ENCODE measurements at regions not wholly inside any gene's neighbourhood (a gene's known extent, or its start where the extent isn't known, plus 50 kb on each side); places are given as distances from the start of the nearest gene placed in this dataset.
"Not testable (repeated sequence)": the region's sequence is repeated elsewhere in the genome, so short reads cannot be mapped to it uniquely, and the experiment has no call there.

DNA sequence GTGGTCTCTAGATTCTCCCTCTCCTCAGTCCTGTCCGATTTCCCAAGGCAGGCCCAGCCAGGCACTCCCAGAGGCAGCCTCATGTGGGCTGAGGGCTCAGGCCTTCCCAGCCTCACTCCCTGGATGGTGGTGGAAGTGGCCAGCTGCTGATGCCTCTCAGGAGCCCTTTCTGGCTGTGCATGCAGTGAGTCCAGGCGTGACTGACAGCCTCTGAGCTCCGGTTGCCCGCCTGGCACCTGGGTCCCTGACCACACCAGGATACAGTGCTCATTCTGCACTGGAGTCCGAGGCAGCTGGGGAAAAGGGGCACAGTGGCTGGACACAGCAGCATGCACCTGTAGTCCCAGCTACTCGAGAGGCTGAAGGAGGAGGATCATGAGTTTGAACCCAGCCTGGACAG, 132.6 kb downstream of the CUL2 start:
- DNase-seq = no peak

DNA sequence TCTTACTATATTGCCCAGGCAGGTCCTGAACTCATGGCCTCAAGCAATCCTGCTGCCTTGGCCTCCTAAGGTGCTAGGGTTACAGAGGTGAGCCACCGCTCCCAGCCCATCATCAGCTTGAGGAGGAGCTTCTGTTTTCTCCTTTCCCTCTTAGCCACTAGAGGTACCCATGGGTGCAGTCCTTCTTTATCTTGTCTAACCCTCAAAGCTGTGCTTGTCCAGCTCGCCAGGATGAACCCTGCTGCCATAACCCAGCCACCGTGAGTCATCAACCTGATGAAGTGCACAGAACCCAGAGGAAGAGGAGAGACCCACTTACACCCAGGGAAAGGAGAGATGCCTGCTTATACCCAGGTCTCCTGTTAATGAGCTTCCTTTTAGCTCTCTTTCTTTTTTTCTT, 133.4 kb downstream of the CUL2 start:
- DNase-seq = no peak

DNA sequence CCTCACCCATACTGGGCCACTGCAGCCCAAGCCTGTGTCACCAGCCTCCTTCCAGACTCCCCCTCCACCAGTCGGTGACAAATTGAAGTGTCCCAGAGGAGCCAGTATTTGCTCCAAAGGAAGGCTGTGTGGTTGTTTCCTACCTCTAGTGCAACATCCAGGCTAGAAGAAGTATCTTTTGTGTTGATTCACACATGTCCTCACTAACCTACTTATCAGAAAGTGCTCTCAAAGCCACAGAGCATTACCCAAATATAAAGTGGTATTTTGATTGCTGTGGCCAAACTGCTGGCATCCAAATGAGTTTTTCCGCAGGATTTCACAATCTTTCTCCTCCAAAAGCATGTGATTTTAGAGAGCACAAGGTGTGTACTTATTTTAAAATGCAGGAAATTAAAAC, 134.8 kb downstream of the CUL2 start:
- no peak for DNase-seq

DNA sequence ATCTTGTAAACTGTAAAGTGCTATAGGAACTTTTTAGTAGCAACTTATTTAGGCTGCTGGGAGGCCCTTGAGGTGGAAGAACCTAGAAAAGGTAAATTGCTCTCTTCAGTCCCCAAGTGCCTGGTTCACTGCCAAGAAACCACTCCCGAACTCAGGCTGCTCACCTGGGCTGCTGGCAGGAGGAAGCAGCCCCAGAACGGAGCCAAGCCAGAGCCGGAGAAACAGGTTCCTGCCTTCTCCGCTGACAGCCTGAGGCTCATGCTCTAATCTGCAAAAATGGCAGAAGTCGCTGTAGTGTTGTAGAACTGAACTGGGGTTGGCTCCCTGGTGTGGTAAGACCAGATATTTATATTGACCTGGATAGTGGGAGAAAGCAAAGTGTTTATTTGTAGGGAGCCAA, 136.0 kb downstream of the CUL2 start:
- DNase-seq = peak; percentile 47

DNA sequence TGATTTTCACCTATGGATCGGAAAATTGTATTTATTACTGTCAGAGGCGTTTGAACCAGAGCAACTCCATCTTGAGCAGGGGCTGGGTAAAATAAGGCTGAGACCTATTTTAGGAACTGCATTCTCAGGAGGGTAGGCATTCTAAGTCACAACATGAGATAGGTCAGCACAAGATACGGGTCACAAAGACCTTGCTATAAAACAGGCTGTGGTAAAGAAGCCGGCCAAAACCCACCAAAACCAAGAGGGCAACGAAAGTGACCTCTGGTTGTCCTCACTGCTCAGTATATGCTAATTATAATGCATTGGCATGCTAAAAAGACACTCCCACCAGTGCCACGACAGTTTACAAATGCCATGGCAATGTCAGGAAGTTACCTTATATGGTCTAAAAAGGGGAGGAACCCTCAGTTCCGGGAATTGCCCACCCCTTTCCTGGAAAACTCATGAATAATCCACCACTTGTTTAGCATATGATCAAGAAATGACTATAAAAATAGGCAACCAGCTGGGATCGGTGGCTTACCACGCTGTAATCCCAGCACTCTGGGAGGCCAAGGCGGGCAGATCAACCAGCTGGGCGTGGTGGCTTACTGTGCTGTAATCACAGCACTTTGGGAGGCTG, 136.3 kb upstream of the PARD3 start:
- not testable (repeated sequence) for DNase-seq

DNA sequence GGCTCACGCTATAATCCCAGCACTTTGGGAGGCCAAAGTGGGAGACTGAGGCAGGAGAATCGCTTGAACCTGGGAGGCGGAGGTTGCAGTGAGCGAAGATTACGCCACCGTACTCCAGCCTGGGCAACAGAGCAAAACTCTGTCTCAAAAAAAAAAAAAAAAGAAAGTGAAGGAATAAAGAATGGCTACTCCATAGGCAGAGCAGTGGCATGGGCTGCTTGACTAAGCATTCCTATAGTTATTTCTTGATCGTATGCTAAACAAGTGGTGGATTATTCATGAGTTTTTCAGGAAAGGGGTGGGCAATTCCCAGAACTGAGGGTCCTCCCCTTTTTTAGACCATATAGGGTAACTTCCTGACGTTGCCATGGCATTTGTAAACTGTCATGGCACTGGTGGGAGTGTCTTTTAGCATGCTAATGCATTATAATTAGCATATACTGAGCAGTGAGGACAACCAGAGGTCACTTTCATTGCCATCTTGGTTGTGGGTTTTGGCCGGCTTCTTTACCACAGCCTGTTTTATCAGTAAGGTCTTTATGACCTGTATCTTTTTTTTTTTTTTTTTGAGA, 130.9 kb upstream of the PARD3 start:
- not testable (repeated sequence) for DNase-seq

DNA sequence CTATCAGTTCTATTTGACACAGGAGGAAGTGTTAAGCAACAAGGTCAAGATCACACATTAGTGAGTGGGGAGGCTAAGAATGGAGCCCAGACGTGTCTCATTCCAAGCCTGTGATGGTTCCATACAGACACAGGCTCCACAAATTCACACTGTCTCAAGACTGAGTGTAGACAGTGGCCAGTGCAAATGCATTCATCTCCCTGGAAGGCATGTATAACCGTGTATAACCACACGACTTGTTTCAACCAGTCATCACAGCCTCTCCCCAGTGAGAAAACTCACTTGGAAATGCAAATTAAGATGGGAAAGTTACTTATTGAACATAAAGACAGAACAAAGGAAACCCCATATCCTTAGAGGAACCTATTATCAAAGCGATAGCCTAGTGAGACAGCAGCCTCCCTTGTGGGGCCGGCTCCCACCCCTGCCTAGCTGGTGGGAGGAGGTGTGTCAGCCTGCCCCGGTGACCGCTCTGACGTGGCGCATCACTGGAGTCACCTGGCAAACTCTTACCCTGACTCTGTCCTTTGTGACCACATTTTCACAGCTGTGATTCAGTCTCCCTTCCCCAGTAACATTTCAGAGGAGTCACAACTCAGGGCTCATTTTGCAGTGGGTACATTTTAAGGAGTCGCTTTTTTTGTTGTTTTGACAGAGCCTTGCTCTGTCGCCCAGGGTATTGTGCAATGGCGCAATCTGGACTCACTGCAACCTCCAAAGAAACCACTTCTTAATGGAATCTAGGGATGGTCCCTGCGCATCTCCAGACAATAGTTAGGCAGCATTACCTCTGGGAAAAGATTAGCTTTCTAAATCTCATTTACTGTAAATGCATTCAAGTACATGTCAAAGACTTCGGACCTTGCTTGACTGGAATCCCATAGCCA, 126.6 kb upstream of the PARD3 start:
- no peak for DNase-seq

DNA sequence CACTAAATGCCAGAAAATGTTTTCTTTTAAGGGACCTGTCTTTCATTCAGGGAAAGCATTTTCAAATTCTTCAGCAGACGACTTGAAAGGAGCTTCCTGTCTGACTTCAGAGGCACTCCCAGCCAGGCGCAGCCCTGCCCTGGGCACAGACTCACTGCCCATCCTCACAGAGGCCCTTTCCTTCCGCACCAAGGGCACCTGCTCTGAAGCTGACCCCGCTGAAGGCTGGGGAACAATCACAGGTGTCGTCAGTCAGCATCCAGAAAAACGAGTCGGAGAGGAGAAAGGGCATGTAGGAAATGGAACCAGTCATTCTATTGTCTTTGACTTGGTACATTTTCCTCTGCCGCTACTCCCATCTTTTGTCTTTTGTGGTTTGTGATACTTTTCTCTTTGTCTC, 125.3 kb upstream of the PARD3 start:
- DNase-seq = no peak

DNA sequence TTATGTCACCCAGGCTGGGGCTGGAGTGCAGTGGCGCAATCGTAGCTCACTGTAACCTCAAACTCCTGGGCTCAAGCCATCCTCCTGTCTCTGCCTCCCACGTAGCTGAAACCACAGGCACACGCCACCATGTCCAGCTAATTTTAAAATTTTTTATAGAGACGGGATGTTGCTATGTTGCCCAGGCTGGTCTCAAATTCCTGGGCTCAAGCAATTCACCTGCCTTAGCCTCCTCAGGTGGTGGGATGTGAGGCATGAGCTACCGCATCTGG, 123.2 kb upstream of the PARD3 start:
- DNase-seq = no peak

DNA sequence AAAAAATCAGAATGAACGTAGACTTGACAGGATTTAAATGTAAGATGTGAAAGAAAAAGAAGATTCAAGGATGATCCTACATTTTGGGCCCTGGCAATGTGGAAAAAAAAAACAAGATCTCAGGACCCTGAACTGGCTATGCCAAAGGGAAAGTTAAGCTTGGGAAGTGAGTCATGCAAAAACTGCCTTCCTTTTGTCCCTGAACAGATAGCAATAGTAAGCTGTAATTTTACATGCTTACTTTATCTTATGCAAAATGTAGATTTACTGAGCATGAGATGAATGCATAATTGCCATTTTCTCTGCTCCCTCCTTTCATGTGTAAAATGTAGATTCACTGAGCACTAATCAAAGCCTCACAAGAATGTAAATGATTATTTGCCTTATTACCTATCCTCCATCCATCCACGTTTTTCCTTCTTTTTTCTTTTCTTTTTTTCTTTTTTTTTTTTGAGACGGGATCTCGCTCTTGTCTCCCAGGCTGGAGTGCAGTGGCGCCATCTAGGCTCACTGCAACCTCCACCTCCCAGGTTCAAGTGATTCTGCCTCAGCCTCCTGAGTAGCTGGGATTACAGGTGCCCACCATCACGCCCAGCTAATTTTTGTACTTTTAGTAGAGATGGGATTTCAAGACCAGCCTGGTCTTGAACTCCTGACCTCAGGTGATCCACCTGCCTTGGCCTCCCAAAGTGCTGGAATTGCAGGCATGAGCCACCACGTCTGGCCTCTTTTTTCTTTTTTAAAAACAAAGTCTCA, 122.7 kb upstream of the PARD3 start:
- not testable (repeated sequence) for DNase-seq

DNA sequence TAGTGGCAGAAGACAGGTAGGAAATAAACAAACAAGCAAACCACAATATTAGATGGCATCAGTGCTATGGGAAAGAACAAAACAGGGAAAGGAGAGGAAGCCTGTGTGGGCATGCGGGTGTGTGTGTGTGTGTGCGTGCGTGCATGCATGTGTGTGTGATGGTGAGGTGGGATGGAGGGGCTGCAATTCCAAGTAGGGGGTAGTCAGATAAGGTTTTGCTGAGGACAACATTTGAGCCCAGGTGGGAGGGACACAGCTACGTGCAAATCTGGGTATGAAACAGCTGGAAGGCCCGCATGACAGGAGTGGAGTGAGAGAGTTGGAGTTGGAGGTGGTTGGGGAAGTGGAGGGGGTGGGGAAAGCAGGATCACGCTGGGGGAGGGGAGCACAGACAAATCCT, 121.0 kb upstream of the PARD3 start:
- no peak for DNase-seq

DNA sequence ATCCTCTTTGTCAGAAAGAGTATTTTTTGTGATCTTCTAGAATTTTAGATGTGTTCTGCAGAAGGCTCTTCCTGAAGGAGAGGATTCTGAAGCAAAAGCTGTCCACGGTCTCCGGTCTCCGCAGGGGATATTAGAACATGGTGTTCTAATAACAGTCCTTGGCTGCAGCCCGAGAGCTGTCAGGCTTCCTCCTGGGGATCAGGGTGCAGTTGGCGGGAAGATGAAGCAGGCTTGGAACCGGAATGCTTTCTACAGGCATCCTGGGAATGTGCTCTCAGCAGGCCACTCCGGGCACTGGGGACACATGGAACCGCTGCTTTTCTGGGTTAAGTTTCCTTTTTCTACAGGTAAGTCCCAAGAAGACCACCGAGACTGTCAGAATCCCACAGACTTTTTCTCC, 118.6 kb upstream of the PARD3 start:
- no peak for DNase-seq

DNA sequence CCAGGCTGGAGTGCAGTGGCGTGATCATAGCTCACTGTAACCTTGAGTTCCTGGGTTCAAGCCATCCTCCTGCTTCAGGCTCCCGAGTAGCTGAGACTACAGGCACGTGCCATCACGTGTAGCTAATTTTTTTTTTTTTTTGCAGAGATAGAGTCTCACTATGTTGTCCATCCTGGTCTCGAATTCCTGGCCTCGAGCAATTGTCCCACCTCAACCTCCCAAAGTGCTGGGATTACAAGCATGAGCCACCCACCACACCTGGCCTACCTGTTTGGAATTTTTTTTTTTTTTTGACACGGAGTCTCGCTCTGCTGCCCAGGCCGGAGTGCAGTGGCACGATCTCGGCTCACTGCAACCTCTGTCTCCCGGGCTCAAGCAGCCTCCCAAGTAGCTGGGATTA, 117.1 kb upstream of the PARD3 start:
- DNase-seq = no peak

DNA sequence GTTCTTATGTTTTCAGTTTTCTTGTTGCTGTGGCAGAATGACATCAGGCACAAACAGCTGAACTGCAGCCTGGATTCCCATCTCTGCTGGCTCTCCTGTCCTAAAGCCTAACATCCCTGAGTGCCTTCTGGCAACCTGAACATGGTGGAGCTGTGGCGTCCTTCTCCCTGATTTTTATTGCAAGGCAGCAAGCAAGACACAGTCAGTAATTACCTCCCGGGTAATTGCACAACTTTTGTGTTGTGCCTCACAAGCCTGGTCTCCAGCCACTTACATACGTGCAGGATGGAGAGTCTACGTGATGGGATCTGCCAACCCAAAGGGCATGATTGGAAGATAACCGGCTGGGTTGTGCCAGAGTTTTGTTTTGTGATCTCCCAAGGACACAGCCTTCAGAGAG, 116.1 kb upstream of the PARD3 start:
- no peak for DNase-seq

DNA sequence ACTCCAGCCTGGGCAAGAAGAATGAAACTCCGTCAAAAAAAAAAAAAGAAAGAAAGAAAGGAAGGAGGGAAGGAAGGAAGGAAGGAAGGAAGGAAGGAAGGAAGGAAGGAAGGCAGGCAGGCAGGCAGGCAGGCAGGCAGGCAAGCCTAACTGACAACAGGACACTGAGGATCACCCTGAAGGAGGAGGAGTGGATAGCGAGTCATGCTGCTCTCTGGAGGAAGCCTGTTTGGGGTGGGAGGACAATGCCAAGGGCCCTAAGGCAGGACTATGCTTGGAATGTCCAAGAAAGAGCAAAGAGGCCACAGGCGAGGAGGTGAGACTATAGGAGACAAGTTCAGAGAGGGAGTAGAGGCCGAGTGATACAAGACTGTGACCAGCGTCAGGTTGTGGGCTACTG, 107.0 kb upstream of the PARD3 start:
- no peak for DNase-seq

DNA sequence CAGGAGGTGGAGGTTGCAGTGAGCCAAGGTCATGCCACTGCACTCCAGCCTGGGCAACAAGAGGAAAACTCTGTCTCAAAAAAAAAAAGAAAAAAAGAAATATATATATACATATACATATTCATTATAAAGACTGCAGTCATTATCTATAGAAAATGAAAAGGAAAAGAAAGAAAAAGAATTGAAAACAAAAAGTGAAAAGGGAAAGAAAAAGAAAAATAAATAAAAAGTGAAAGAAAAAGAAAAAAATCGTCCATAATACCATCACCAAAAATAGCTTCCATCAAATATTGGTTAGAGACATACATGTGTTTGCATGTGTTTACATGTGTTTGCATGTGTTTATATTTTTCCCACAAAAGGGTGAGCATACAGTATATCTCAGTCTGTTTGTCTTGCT, 105.5 kb upstream of the PARD3 start:
- no peak for DNase-seq

DNA sequence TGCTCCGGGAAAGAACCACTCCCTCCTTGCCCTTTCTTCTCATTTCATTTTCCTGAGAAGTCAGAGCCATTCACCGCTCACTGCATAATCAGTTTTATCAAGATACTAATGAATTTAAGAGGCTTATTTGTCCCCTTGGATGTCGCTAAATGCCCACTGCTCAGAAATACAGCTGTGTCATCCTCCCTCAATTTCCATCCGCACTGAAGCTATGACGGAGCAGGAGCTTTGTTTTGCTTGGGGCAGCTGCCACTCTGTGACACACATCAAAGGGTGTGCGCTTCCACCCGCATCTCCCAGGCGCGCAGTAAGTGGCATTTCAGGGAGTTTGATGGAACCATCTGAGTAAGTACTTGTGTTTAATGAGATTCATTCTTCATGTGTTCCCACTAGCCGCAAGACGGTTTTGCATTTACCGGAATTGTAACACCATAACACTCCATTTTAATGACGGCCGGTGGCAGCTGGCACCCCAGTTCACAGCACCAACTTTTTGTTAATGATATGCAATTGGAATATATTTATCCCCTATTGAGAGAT, 103.8 kb upstream of the PARD3 start:
- DNase-seq = peak; percentile 64

DNA sequence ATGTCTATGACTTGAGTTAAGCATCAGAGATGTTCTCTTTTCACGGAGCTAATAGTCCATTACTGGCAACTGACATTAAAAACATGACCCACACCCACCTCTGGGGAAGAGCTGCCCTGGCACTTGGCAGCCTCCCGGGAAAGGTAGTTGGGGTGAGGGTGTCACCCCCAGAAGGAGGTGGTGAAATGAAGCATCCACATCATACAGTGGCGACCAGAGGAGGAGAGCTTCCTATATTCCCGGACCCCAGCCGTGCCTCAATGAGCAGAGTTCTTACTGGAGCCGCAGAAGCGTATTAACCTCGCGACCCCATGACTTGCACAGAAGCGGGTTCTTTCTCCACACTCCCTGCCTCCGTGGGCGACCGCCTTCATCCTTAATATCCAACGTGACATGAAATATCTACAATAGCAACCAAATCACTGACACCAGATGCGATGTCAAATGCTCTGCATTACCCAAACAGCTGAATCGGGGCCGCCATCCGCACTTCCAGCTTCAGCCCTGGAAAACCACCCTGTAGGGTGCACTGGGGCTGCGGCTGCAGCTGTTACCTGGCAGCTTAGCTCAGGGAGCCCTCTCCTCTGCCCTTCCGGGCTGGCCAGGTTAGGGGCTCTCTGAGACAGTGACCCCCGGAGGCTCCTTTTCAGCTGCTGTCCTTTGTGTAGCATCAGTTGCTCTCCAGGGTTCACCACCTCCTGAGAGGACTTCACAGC, 103.1 kb upstream of the PARD3 start:
- no peak for DNase-seq

DNA sequence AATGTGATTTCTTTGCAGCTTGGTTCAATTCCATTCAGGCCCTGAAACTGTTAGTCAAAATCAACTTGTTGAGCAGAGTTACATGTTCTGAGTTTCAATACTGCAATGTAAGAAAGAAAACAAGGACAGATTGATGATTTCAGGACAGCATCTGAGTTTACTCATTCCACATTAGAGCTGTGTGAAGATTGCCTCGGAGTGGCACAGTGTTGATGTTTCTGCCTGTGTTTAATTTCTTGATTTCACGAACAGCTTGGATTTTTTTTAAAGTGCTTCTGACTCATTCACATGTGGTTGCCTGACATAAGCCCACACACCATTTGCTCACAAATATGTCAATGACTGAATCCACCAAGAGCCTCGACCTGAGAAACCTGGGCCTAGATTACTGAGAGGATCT, 101.2 kb upstream of the PARD3 start:
- DNase-seq = no peak

DNA sequence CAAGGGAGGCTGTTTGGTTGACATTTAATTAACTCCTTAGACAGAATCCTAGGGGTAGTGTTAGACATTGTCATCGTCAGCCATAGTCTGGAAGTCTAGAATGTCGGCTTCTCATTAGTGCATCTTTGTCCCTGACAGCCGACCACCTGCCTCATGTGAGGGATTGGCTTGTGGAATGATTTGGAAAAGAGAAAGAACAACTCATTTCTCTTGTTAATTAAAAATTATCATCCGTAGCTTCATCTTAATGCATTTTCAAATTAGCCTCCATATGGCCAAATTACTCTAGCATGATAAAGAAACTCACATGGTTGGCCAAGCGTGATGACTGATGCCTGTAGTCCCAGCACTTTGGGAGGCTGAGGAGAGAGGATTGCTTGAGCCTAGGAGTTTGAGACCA, 97.7 kb upstream of the PARD3 start:
- no peak for DNase-seq

DNA sequence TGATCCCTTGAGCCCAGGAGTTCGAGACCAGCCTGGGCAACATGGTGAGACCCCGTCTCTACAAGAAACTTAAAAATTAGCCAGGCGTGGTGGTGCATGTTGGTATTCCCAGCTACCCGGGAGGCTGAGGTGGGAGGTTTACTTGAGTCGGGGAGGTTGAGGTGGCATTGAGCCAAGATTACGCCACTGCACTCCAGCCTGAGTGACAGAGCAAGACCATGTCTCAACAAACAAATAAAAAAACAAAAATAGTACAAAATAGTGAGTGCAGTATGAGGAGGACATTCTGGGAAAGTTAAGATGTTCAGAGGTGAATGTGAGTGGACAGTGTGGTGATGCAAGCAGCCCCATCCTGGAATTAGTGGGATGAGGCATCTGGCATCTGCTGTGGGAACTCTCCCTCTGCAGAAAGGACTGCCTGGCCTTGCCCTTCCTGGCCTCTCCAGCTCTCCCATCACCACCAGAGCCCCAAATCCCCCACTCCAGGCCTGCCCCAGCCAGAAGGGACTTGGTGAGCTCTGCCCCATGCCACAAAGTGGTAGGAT, 96.6 kb upstream of the PARD3 start:
- DNase-seq = no peak

DNA sequence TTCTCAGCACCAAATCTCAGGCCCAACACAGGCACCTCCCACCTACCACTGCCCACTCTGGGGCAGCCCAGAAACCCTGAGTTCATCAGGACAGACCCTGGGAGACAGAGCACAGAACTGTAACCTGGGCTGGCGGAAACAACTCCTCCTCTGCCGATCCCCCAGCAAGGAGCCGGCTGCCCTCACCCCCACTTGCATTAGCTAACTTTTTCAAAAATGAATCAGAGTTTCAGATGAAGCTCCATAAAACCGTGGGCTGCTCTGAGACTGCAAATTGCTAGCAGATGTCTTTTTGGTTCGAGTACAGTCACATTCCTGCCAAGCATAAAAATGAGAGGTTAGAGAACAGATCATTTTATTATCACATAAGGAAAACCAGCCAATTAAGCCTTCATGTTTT, 93.4 kb upstream of the PARD3 start:
- no peak for DNase-seq

All from NCI-H510A (cell line).